GM19397 (cell line): ENCODE measurements at regions not wholly inside any gene's neighbourhood (a gene's known extent, or its start where the extent isn't known, plus 50 kb on each side); places are given as distances from the start of the nearest gene placed in this dataset.

Experiments
- ATAC-seq: cut with Tn5 transposase; IDR thresholded peaks from one replicate; pipeline ENCODE4 v1.9.1; 2021; ENCODE audit warnings: mild to moderate bottlenecking, moderate library complexity; ENCODE audit not compliant: unreplicated experiment

DNA sequence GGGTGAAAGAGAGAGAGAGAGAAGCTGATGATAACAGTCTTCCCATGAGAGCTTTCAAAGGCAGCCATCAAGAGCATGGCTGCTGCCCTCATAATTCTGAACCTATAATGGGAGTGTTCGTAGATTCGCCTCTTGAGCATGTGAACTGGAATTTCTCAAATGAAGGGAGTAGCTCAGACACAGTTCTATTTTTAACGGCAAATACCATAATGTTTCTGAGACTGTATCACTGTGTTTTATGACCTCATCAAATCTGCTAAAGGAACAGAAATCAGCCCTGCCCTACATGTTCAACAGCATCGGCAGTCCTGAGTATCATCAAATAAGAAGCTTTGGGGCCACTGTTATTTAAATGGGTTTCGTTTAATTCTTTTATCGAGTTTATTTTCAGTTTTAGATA lies 645.6 kb downstream of the GALR1 start:
- no peak for ATAC-seq

DNA sequence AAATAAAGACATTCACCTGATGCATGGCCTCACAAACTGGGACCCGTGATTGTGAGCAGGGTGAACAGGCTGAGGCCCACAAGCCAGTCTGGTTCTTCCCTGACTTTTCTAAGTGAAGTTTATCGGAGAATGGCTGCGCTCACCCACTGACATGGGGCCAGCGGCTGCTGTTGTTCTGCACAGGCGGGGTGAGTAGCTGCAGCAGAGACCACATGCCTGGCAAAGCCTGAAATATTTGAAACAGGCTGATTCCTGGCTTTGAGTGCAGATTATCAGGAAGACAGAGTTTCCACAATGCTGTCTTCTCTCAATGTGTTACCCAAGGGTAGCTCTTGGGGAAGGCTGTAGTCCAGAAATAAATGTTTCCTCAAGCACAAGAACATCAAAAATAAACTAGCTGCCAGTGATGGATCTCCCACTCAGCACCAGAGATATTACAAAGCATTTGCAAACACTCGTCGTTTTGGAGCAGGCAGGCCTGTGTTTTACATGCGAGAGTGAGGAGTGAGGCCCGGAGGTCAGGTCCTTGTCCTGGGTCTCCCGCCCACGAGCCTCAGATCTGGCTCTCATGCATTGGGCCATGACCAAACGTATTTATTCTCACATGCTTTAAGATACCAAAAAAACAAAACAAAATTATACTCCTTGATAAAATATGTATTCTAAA lies 647.1 kb downstream of the GALR1 start:
- no peak for ATAC-seq

DNA sequence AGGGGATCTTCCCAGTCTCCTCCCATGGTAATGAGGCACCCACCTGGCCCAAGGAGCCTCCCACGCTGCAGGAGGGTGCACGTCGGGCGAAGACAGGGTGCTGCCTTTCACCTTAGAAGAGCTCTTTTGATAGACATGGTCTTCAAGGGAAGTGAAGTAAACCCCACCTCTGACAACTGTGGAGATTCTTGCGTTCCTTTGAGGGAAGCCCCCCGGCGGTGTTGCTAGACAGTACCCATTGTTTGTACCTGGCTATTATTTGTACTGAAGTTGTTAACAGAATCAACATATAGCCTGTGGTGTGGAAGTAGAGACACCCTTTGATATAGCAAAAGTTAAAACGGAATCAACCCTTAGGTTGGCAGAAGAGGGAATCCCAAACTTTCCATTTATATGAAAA lies 648.0 kb downstream of the GALR1 start:
- ATAC-seq: no peak

GRCh38 chr18:77899972-77900754 lies 650.5 kb downstream of the GALR1 start:
- peak; percentile 100 for ATAC-seq

DNA sequence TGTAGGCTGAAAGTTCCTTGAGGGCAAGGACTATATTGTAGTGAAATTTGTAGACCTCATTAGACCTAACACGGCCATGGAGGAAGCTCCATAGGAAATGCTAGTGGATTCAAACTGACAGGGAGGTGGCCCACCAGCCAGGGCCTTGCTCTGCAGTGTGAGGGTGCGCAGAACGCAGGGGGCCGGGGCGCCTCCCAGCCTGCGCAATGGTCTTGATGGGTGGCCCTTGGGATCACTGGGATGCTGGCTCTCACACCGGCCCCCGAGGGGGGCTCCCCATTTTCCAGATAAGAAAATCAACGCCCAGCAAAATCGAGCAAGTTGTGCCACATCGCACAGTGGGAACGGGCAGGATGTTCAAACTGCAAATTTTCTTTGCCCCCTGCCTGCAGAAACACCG lies 655.4 kb downstream of the GALR1 start:
- ATAC-seq: no peak

DNA sequence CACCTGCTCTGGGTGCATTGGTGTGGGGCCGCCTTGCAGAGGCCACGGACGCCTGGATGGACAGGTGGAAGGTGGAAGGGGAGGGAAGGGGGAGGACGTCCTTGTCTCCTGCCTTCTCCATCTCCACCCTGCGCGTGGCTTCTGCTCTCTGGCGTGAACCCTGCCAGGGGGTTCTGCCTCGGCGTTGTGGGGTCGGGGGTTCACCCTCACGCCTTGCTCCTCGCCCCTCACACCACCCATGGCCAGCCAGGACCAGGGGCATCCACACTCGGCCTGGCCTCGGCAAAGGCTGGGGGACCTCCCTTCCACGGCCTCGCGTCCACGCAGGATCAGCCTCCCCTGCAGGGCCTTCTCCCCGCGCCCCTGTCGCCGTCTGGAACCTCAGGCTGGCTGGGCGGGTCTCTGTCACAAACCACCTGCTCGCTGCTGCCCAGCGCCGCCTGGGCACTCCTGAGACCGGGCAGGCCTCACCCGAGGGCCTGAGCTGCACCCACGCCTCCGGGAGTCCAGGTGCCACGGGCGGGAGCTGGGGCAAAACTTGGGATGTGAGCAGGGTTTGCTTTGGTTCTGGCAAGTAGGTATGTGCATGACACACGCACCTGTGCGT lies 655.9 kb downstream of the GALR1 start:
- ATAC-seq: no peak

GRCh38 chr18:77906103-77906892 lies 656.6 kb downstream of the GALR1 start:
- ATAC-seq: no peak

GRCh38 chr18:77910347-77910746 lies 660.7 kb downstream of the GALR1 start:
- no peak for ATAC-seq

GRCh38 chr18:77911971-77912605 lies 662.4 kb downstream of the GALR1 start:
- ATAC-seq: no peak

- no peak for ATAC-seq
Measured at GRCh38 chr18:77918730-77919129, 669.1 kb downstream of the GALR1 start.

DNA sequence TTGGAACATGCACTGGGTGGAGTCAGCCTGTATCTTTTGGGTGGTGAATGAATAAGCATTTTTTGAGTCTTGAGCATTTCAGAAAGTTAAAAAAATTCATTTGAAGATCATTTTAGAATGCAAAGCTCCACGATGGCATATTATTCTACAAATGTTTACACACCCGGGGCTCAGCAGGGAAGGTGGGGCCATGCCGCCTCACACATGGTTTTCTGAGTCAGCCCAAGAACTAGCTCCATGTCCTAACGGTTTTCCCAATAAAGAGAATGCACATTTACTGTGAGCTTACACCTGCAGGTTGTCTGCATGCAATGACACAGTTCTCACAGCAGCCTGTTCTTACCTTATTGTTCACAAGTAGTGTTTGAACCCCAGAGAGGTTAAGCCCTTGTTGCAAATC lies 670.3 kb downstream of the GALR1 start:
- ATAC-seq: no peak

DNA sequence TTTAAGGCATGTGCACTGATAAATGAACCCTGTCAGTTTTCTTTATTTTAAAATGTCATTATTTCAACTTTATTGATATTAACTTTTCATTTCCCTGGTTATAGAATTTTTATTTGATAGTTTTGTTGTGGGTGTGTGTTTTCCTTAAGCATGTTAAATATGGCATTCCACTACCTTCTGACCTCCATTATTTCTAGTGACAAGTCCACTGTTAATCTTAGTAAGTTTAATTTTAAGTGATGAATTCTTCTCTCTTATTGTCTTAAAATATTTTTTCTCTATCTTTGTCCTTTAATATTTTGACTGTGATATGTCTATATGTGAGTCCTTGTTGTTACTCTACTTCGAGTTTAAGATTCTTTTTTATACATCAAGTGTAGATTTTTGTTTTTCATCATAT lies 685.7 kb downstream of the GALR1 start:
- no peak for ATAC-seq

GRCh38 chr18:77940566-77940965 lies 690.9 kb downstream of the GALR1 start:
- no peak for ATAC-seq

DNA sequence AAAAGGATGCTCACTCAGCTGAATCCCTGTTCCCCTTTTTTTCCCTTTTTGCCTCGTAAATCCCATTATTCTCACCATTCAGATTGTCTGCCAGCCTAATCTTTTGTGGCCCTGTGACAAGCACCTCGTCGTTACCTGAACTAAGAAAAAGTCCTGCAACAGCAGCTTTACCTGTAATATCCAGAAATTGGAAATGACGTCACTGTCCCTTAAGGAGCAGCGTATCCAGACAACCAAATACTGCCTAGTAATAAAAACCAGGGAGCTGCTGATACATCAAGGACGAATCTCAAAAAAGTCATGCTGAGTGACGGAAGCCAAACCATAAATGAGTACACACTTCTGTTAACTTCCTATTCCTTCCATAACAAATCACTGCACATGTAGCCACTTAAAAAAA lies 694.9 kb downstream of the GALR1 start:
- no peak for ATAC-seq

- no peak for ATAC-seq
Measured at GRCh38 chr18:77948567-77948966, 698.9 kb downstream of the GALR1 start.

- no peak for ATAC-seq
Measured at GRCh38 chr18:77949355-77949973, 699.8 kb downstream of the GALR1 start.

- no peak for ATAC-seq
Measured at GRCh38 chr18:77959248-77959647, 709.6 kb downstream of the GALR1 start.

DNA sequence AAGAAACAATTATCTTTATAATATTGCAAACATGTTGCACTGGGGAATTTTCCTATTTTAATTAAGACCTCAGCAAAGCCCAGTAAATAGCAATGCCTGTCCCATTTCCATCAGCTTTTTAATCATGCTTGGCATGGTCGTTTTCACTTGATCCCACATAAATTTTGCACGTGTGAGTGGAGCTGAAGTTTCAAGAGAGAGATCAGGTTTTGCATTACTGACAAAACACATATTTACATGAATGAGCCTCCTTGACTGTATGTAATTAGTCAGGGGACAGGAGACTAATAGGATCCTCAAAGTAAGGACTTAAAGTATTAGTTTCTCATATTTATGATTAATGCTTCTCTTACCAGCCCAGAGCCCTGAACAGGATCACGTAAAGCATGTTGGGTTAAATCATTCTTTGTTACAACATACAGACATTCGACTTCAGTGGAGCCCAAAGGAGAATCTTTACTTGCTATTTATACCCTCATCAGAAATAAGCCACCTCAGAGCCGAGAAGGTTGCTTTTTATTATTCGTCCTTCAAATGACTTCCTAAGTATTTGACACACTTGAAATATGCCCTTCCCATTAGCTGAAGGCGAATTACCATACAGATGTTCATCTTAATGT lies 711.3 kb downstream of the GALR1 start:
- no peak for ATAC-seq

GRCh38 chr18:77967071-77967470 lies 717.4 kb downstream of the GALR1 start:
- ATAC-seq: no peak

GRCh38 chr18:77967791-77968190 lies 718.1 kb downstream of the GALR1 start:
- ATAC-seq: no peak
